Skeletal muscle satellite cell (primary cell): ENCODE measurements at regions not wholly inside any gene's neighbourhood (a gene's known extent, or its start where the extent isn't known, plus 50 kb on each side); places are given as distances from the start of the nearest gene placed in this dataset.
A peak's percentile ranks its signal among the peaks of the same experiment; 100 is the strongest.

ENCODE experiments used
- H3K27me3 ChIP-seq: 2 replicates; pipeline ENCODE4 v1.7.0; 2013; ENCODE audit warnings: low read length; ENCODE audit not compliant: control insufficient read depth, insufficient read depth
- H3K36me3 ChIP-seq: 2 replicates; pipeline ENCODE4 v1.7.0; 2013; ENCODE audit warnings: mild to moderate bottlenecking, control low read depth, low read length; ENCODE audit not compliant: insufficient read depth
- H3K4me1 ChIP-seq: 2 replicates; pipeline ENCODE4 v1.7.0; 2013; ENCODE audit warnings: low read length; ENCODE audit not compliant: control insufficient read depth, insufficient read depth
- H3K4me2 ChIP-seq: 2 replicates; pipeline ENCODE4 v1.7.0; 2013; ENCODE audit warnings: mild to moderate bottlenecking, low read length
- H3K4me3 ChIP-seq: 2 replicates; pipeline ENCODE4 v1.7.0; 2013; ENCODE audit warnings: low read length
- H3K9ac ChIP-seq: 2 replicates; pipeline ENCODE4 v1.7.0; 2013; ENCODE audit warnings: mild to moderate bottlenecking, low read depth, low read length, moderate library complexity
- H3K9me3 ChIP-seq: replicated peaks from 2 replicates; pipeline ENCODE4 v1.7.0; 2013; ENCODE audit warnings: mild to moderate bottlenecking, control low read depth, low read length

DNA sequence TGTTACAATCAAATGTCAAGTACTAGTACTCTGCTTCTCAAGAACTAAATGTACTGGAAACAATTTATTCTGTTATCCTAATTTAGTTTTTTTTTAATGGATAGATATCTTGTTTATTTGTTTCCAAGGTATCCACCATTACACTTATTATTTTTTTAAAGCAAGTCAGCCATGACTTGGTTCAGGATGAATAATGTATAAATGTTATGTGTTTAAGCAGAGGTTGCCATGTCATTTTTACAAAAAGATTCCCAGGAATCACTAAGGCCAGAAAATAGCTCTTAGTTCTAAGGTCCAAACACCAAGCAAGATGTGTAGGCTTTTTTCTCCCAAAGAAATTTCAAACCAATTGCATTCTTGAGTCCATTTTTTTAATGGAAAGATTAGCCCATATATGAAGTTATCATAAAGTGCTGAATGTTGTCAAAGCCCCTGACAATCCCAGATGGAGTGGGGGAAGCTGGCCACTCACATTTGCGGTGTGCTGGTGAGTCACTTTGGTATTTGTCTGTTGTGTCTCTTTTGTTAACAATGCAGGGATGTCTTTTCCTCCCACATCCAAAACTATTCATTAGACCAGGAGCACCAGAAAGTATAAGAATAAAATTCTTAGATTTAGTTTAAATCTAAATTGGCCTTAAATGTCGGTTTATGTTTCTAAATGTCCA lies 158.9 kb downstream of the COL6A3 start:
- Histone ChIP-seq H3K9ac (peak overlapping the region; percentile 60), H3K36me3 (no peaks in the 10 kb centered on the region), H3K27me3 (no peaks in the 10 kb centered on the region), H3K9me3 (no peaks in the 10 kb centered on the region), H3K4me2 (peak overlapping the region; percentile 11), H3K4me3 (no peak overlapping the region), H3K4me1 (peaks cover 58% of the 10 kb centered on the region)

DNA sequence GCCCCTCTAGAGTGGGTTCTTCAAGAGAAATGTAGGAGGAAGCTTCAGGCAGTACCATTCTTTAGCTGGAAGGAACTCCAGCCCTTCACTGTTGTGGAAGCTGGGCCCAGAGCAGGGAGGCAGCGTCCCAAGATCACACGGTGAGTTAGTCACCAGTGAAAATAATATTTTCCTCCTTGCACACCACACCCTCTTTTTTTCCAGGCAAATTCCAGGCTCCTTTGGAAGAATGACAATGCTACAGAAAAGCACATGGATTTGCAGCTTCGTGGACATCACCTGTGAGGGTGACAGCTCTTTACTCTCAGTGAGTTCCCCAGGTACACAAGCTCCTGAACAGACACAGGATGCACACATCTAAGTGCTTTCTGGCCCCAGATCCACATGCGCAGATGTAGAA lies 157.1 kb downstream of the COL6A3 start:
- Histone ChIP-seq H3K36me3 (no peaks in the 10 kb centered on the region), H3K9ac (peak overlapping the region; percentile 70), H3K4me1 (peaks cover 61% of the 10 kb centered on the region), H3K27me3 (no peaks in the 10 kb centered on the region), H3K4me2 (peak overlapping the region; percentile 20), H3K4me3 (no peak overlapping the region), H3K9me3 (no peaks in the 10 kb centered on the region)

DNA sequence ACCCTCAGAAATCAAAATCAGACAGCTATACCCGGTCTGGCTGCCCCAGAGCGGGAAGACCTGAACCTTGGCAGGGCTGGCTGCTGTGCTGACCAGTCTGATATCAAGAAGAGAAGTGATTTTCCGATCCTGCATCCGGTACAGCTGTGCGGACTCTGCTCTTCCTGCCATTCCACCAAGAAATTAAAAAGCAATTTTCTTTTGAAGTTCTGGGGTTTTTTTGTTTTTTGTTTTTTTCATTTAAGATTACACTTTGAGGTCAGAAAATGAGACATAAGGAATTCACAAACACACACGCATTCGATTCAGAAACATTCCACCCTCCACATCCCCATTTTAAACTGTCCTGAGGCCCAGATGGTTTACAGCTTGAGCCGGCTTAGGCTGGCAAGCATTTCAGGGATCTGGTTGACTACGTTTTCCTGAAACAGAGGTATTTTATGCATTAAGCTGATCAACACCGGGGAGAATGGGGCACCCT lies 156.5 kb downstream of the COL6A3 start:
- Histone ChIP-seq H3K27me3 (no peaks in the 10 kb centered on the region), H3K9ac (peak overlapping the region; percentile 70)

DNA sequence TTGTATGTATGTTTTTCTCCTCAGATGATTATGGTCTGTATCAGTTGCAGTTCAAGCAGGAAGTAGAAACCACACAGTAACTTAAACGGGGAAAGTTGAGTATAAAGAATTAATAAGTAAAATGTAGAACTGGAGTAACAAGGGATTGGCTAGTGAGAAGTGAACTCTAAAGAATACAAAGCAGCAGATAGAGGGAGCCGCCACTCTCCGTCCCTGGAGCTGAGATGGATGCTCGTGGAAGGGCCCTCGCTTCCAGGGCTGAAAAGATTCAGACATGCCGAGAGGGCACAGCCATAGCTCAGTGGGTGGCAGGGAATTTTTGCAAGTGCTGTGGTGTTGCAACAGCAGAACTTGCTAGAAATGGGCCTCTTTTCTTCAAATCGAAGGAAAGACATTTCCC lies 155.8 kb downstream of the COL6A3 start:
- H3K9ac ChIP-seq: peak overlapping the region; percentile 70
- peaks cover 69% of the 10 kb centered on the region for H3K4me1 ChIP-seq
- no peaks in the 10 kb centered on the region for H3K9me3 ChIP-seq
- H3K36me3 ChIP-seq: no peaks in the 10 kb centered on the region
- no peaks in the 10 kb centered on the region for H3K27me3 ChIP-seq
- no peak overlapping the region for H3K4me2 ChIP-seq
- no peak overlapping the region for H3K4me3 ChIP-seq

More for the DNA sequence above, 156.5 kb downstream of the COL6A3 start:
- H3K4me1 ChIP-seq: peaks cover 68% of the 10 kb centered on the region
- H3K4me3 ChIP-seq: no peak overlapping the region
- H3K4me2 ChIP-seq: no peak overlapping the region
- no peaks in the 10 kb centered on the region for H3K36me3 ChIP-seq
- H3K9me3 ChIP-seq: no peaks in the 10 kb centered on the region

DNA sequence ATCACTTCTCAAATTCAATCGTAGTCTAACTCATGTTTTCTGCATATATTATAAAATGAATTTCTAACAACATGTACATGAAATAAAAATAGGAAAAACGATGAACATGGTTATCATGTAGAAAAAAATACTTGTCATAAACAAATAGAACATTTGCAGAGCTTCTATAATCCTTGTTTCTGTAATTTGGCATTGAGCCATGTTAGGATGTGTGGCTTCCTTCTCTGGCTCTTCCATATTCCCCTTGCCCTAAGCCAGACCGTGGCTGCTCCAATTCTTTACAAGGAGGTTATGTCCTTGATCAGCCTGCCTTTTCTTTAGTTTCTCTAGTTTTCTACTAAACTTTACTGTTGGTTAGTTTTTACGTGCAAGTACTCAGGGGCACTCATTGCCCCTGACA lies 155.3 kb downstream of the COL6A3 start:
- Histone ChIP-seq H3K9me3 (no peaks in the 10 kb centered on the region), H3K4me1 (peaks cover 68% of the 10 kb centered on the region), H3K4me2 (no peak overlapping the region), H3K9ac (no peak overlapping the region), H3K27me3 (no peaks in the 10 kb centered on the region), H3K4me3 (no peak overlapping the region), H3K36me3 (no peaks in the 10 kb centered on the region)

DNA sequence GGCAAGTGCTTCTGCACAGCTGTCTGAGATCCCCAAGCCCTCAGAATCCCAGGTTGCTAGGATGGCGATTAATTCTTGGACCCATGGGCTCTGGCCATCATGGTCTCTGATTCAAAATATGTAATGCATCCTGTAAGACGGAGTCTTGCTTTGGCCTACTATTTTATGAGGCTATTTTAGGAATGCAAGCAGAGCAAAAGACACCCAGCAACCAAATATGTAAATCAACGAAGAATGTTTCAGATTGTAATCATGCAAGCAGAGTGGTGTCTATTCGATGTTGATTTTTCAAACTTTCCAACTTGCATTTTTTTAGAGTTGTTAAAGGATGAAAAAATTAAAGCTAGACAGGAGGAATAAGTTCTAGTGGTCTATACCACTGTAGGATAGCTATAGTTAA lies 154.8 kb downstream of the COL6A3 start:
- Histone ChIP-seq H3K36me3 (no peaks in the 10 kb centered on the region), H3K9me3 (no peaks in the 10 kb centered on the region), H3K27me3 (no peaks in the 10 kb centered on the region), H3K4me1 (peaks cover 68% of the 10 kb centered on the region), H3K9ac (no peak overlapping the region), H3K4me3 (no peak overlapping the region), H3K4me2 (no peak overlapping the region)

DNA sequence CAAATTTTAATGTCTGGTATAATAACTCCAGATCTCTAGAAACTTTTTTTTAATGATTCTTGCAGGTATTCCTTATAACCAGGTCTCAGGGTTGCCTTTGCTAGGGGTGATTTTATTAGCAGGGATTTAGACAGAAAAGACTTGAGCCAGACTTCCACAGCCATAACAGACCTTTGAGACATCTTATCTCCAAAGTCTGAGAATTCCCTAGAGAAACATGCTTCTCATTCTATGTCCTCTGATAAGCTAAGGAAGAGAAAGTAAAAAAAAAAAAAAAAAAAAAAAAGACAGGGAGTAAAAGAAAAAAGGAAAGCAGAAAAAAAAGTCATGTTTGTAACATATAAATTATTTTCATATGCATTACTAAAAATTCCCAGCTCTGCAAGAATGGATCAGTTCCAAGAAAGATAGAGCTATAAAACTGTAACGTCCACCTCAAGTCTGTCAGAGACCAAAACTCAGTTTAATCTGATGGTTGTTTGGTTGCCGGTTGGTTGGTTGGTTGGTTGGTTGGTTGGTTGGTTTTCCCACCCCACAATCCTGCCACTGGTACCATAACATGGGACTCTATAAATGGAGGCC lies 153.8 kb downstream of the COL6A3 start:
- Histone ChIP-seq H3K4me3 (no peak overlapping the region), H3K27me3 (no peaks in the 10 kb centered on the region), H3K9ac (no peak overlapping the region), H3K36me3 (no peaks in the 10 kb centered on the region), H3K4me1 (peaks cover 68% of the 10 kb centered on the region), H3K4me2 (no peak overlapping the region), H3K9me3 (no peaks in the 10 kb centered on the region)

DNA sequence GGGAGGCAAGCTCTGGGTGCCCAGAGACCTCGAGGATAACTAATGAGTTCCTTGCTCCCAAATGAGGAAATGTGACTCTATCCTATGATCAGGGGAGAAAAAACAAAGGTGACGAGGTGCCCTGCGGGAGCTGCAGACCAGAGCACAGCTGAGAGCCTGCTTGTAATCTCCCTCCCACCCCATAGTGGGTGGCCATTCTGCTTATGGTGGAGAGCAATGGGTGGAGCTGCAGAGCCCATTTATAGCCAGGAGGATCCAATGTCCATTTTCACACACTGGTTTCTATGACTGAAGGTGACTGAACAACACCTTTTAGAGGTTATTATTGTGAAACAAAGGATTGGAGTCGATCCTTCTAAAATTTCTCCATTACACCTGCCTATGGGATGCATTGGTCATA lies 153.3 kb downstream of the COL6A3 start:
- Histone ChIP-seq H3K27me3 (no peaks in the 10 kb centered on the region), H3K9me3 (no peaks in the 10 kb centered on the region), H3K4me1 (peaks cover 64% of the 10 kb centered on the region), H3K4me2 (no peak overlapping the region), H3K36me3 (no peaks in the 10 kb centered on the region), H3K9ac (no peak overlapping the region), H3K4me3 (no peak overlapping the region)

DNA sequence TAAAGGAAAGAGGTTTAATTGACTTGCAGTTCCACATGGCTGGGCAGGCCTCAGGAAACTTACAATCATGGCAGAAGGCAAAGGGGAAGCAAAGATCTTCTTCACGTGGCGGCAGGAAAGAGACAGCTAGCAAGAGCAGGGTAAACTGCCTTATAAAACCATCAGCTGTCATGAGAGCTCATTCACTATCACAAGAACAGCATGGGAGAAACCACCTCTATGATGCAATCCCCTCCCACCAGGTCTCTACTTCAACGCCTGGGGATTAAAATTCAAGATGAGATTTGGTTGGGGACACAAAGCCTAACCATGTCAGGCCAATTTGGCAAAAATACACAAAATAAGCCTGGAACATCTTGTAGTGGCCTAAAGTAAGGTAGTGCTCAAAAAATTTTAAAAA lies 152.6 kb downstream of the COL6A3 start:
- Histone ChIP-seq H3K4me1 (peaks cover 58% of the 10 kb centered on the region), H3K27me3 (no peaks in the 10 kb centered on the region), H3K36me3 (no peaks in the 10 kb centered on the region), H3K9me3 (no peaks in the 10 kb centered on the region), H3K4me2 (no peak overlapping the region), H3K9ac (no peak overlapping the region), H3K4me3 (no peak overlapping the region)

DNA sequence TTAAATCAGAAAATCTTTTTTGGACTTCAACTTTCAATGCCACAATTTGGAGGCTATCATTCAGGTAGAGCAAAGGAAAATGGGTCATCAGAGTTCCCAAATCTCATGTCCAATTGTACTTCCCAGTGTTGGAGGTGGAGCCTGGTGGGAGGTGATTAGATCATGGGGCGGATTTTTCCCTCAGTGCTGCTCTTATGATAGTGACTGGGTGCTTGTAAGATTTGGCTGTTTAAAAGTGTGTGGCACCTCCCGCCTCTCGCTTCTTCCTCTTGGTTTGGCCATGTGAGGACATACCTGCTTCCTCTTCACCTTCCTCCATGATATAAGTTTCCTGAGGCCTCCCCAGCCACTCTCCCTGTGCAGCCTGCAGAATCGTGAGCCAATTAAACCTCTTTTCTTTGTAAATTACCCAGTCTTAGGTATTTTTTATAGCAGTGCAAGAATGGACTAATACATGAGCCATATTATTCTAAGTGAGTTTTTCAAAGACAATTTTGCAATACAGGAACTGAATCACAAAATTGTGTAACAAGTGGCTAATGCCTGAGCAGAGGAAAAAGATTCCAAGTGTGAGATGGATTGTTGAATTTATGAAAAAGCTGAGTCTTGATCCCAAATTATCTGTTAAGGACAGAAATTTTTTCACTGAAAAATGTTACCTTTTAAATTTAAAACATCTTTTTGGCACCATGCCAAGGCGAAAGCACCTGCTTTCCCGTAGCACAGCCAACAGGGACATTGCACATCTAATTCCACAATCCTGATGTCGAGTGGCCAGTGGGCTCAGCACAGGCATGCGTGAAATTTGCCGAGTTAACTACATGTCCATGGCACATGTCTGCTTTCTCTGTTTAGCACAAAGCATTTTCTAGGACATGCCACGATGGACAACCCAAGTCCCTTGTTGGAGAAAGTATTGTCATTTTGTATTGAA lies 150.9 kb downstream of the COL6A3 start:
- H3K36me3 ChIP-seq: no peaks in the 10 kb centered on the region
- peaks cover 40% of the 10 kb centered on the region for H3K4me1 ChIP-seq
- H3K4me3 ChIP-seq: no peak overlapping the region
- no peaks in the 10 kb centered on the region for H3K27me3 ChIP-seq
- peak overlapping the region; percentile 54 for H3K4me2 ChIP-seq
- H3K9ac ChIP-seq: peak overlapping the region; percentile 38
- H3K9me3 ChIP-seq: no peaks in the 10 kb centered on the region

DNA sequence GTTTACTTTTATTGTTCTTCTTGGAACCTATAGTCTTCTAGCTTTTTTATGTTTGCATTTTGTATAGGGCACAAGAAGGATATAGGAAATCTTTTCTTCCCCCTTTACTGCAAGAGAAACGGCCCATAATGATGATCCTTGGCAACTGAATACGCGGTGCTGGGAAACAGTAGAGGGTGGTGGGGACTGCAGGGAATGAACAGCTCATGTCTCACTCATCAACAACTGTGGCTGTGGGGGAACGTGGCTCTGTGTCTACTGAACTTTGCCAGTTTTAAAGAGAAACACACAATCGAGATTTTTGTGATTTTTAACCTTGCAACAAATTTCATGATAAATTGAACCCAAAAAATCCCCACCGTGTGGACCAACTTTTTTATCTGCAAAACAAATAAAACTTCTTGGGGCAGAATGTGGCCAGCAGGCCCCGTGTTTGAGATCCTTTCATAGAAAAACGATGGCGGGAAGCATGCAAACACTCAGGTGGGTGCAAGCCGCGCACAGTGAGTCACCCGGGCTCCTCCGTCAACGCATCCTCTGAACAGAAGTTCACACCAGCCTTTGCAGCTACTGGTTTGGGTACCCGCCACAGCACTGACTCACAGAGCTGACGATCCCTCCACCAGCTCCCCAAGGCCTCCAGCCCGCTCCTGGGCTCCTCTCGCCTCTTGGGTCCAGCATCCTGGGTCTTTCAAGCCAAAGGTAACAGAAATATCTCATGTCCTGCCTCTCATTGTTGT lies 149.3 kb downstream of the COL6A3 start:
- H3K27me3 ChIP-seq: no peaks in the 10 kb centered on the region
- H3K36me3 ChIP-seq: no peaks in the 10 kb centered on the region
- no peaks in the 10 kb centered on the region for H3K9me3 ChIP-seq
- peaks cover 36% of the 10 kb centered on the region for H3K4me1 ChIP-seq
- H3K4me3 ChIP-seq: no peak overlapping the region
- peak overlapping the region; percentile 17 for H3K4me2 ChIP-seq
- H3K9ac ChIP-seq: peak overlapping the region; percentile 38
